ENCODE measurements at regions not wholly inside any gene's neighbourhood (a gene's known extent, or its start where the extent isn't known, plus 50 kb on each side); places are given as distances from the start of the nearest gene placed in this dataset.

GRCh38 chr4:152074573-152074972 lies 313.8 kb upstream of the GATB start:
- Histone ChIP-seq H3K36me3 (ENCODE audit: low read depth) (no peaks in the 10 kb centered on the region), H3K4me1 (ENCODE audit: low read depth) (no peaks in the 10 kb centered on the region), H3K9me3 (no peaks in the 10 kb centered on the region), H3K4me3 (no peak overlapping the region)
- intact Hi-C loops (cut with DNase I, micrococcal nuclease) = no loop called here
- no peak for ATAC-seq
- no peak for TF ChIP-seq CTCF (IDR thresholded peaks at IDR 0.05)
- no peak for DNase-seq

DNA sequence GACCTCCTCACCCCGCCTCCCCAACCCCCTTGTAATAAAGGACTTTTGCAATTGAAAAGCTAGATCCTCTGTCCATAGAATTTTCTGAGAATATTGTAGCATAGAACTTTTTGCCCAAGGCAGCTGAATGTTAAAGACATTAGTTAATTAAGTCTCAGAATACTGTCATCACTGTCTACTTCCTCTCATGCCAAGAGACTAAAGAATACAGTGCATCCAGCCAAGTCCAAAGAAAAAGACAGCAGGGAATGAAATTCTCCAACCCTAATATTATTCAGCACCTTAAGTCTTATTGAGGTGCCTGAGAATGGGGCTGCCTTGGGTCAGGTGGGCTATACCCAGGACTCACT lies 313.3 kb upstream of the GATB start:
- Histone ChIP-seq H3K4me3 (no peak overlapping the region), H3K4me1 (ENCODE audit: low read depth) (no peaks in the 10 kb centered on the region), H3K9me3 (no peaks in the 10 kb centered on the region), H3K36me3 (ENCODE audit: low read depth) (no peaks in the 10 kb centered on the region)
- DNase-seq = no peak
- intact Hi-C loops (cut with DNase I, micrococcal nuclease) = no loop called here
- TF ChIP-seq CTCF (IDR thresholded peaks at IDR 0.05) = no peak
- no peak for ATAC-seq

DNA sequence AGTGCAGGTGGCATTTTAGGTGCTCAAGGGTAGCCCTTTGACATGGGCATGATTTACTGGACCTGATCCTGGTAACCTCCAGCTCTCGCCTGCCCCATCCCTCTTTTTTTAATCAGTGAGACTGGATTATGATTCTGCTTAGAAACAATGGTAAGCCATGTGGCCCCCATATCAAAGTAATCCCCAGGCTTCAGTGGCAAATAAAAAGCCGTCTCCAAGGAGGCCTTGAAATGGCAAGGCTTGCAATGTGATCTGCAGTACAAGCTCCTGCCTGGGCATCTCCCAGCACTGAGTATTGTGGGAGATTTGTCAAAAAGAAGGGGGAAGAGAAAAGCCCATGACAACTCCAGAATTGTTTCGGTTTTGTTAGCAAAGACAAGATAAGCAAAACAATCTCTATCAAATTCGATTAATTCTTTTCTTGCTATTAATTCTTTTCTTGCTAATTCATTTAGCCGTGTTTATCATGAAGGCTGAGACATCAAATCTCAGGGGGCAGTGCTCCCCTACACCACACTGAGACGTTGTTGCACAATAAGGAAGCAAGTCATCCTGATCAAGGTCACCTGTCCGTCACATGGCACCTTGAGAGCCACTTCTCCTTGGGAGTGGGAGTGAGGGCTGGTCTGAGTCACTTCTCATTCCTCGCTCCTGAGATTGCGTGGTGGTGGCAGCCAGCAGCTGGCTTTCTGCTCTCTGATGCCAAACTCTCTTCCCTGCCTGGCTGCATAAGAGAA lies 312.7 kb upstream of the GATB start:
- no peaks in the 10 kb centered on the region for H3K4me1 ChIP-seq (ENCODE audit: low read depth)
- no peaks in the 10 kb centered on the region for H3K36me3 ChIP-seq (ENCODE audit: low read depth)
- ATAC-seq (no peak), DNase-seq (no peak)
- intact Hi-C loops (cut with DNase I, micrococcal nuclease) = no loop called here
- TF ChIP-seq CTCF (IDR thresholded peaks at IDR 0.05) = no peak
- no peak overlapping the region for H3K4me3 ChIP-seq
- H3K9me3 ChIP-seq = no peaks in the 10 kb centered on the region

- Histone ChIP-seq H3K36me3 (ENCODE audit: low read depth) (no peaks in the 10 kb centered on the region), H3K4me1 (ENCODE audit: low read depth) (no peaks in the 10 kb centered on the region), H3K4me3 (no peak overlapping the region), H3K9me3 (no peaks in the 10 kb centered on the region)
- DNase-seq = no peak
- no peak for TF ChIP-seq CTCF (IDR thresholded peaks at IDR 0.05)
- intact Hi-C loops (cut with DNase I, micrococcal nuclease) = no loop called here
- no peak for ATAC-seq
Observed at GRCh38 chr4:152072906-152073305, 312.1 kb upstream of the GATB start.

DNA sequence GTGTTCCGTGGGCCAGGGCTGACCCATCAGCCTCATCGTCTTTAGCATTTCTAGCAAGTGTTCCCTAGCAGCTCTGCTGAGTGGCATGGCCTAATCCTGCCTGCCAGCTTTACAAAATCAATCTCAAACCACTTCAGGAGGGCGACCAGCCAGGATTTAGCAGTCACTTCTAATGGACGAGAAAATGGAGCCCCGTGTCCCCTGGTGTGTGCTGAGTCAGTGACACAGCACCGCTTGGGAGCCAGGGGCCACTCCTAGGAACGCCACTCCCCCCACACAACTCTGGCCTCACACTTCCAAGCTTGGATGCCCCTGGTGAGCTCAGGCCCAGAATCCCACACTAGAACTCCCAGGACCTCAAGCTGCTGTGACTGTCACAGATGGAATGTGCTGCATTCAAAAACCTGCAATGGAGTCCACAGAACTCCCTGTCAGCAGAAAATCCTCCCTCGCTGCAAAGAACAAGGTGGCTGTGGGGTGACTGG lies 311.2 kb upstream of the GATB start:
- Histone ChIP-seq H3K4me1 (ENCODE audit: low read depth) (no peaks in the 10 kb centered on the region), H3K9me3 (no peaks in the 10 kb centered on the region), H3K36me3 (ENCODE audit: low read depth) (no peaks in the 10 kb centered on the region), H3K4me3 (no peak overlapping the region)
- no peak for TF ChIP-seq CTCF (IDR thresholded peaks at IDR 0.05)
- intact Hi-C loops (cut with DNase I, micrococcal nuclease) = no loop called here
- ATAC-seq (no peak), DNase-seq (no peak)

DNA sequence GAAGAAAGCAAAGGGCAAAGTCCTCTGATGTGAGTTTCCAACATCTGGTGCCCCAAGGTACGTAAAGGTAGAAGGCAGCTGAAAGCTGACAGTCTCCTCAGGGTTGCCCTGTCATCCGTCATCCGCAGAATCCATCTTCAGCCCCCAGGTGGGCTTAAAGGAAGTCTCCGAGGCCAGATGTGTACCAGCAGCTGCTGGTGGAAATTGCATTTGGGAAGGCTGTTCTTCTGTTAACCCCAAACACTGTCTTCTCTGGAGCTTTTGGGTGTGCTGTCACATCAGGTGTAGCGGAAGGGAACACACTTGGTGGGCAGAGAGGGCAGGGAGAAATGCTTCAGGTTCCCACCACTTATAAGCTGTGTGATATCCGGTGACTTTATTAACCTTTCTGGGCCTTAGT lies 310.0 kb upstream of the GATB start:
- H3K4me1 ChIP-seq (ENCODE audit: low read depth) = no peaks in the 10 kb centered on the region
- H3K4me3 ChIP-seq = no peak overlapping the region
- DNase-seq (no peak), ATAC-seq (no peak)
- no peaks in the 10 kb centered on the region for H3K36me3 ChIP-seq (ENCODE audit: low read depth)
- intact Hi-C loops (cut with DNase I, micrococcal nuclease) = no loop called here
- TF ChIP-seq CTCF (IDR thresholded peaks at IDR 0.05) = no peak
- H3K9me3 ChIP-seq = no peaks in the 10 kb centered on the region
